ENCODE measurements at regions not wholly inside any gene's neighbourhood (a gene's known extent, or its start where the extent isn't known, plus 50 kb on each side); places are given as distances from the start of the nearest gene placed in this dataset.

GRCh38 chr5:100694100-100694499 is 158.9 kb downstream of the FAM174A start:
- TF ChIP-seq CTCF (conservative IDR thresholded peaks at IDR 0.05; ENCODE audit: low read depth in 2 of 2) (no peak), REST (IDR thresholded peaks at IDR 0.05; ENCODE audit: unreplicated experiment) (no peak), ETS1 (IDR thresholded peaks at IDR 0.05) (no peak), EZH2 (IDR thresholded peaks at IDR 0.05; ENCODE audit: low read depth, unreplicated experiment) (no peak), CREB1 (CRISPR knock-in tag; IDR thresholded peaks at IDR 0.05; ENCODE audit: low read depth) (no peak), EZH2phosphoT487 (IDR thresholded peaks at IDR 0.05; ENCODE audit: unreplicated experiment) (no peak), POLR2AphosphoS5 (IDR thresholded peaks at IDR 0.05; ENCODE audit: low read depth) (no peak), ZNF331 (CRISPR knock-in tag; IDR thresholded peaks at IDR 0.05; ENCODE audit: low read depth) (no peak)

All from GM23338 (cell line).